Suprapubic skin (tissue), 4 donors: ENCODE measurements at regions not wholly inside any gene's neighbourhood (a gene's known extent, or its start where the extent isn't known, plus 50 kb on each side); places are given as distances from the start of the nearest gene placed in this dataset.

Experiments
- DNase-seq, 2 donors: peaks; one replicate each; pipeline ENCODE4 v3.0.0-alpha.2; 2019; ENCODE audit warnings: low spot score in 2 of 2
- H3K27ac ChIP-seq: fragments of 200-600 bp; sonication (generic); one replicate; pipeline ENCODE4 v1.5.1; 2019
- H3K27me3 ChIP-seq: fragments of 200-600 bp; sonication (generic); one replicate; pipeline ENCODE4 v1.5.1; 2019
- H3K36me3 ChIP-seq: fragments of 200-600 bp; sonication (generic); one replicate; pipeline ENCODE4 v1.5.1; 2019
- H3K4me1 ChIP-seq: fragments of 200-600 bp; sonication (generic); one replicate; pipeline ENCODE4 v1.5.1; 2019
- H3K4me3 ChIP-seq: fragments of 200-600 bp; sonication (generic); one replicate; pipeline ENCODE4 v1.5.1; 2019; ENCODE audit warnings: mild to moderate bottlenecking
- H3K9me3 ChIP-seq: fragments of 200-600 bp; sonication (generic); one replicate; pipeline ENCODE4 v1.5.1; 2019
- EP300 ChIP-seq: sonication (generic); formaldehyde crosslinking; IDR thresholded peaks from one replicate; pipeline ENCODE4 v1.6.1; 2017; ENCODE audit warnings: antibody characterized with exemption
- POLR2A ChIP-seq, 2 donors: fragments of 450-650 bp; IDR thresholded peaks; one replicate each; pipeline ENCODE4 v1.6.1; 2017; ENCODE audit warnings: antibody characterized with exemption in 2 of 2, mild to moderate bottlenecking in 2 of 2, moderate library complexity in 2 of 2
- POLR2AphosphoS5 ChIP-seq, 3 donors: sonication (generic); formaldehyde crosslinking; IDR thresholded peaks; one replicate each; pipeline ENCODE4 v1.6.1; 2017; ENCODE audit warnings: antibody characterized with exemption in 3 of 3
- WGBS: methylation state at CpG from one replicate; pipeline ENCODE4 v1.1.5; 2018; 5-methylcytosine and 5-hydroxymethylcytosine counted together
- TF ChIP-seq, protein P1 (sequence below), 2 donors: fragments of 200-600 bp in 1 of 2; fragments of 450-650 bp in 1 of 2; sonication (generic) in 1 of 2; IDR thresholded peaks; one replicate each; pipeline ENCODE4 v1.5.1; 2016 to 2019; ENCODE audit warnings: antibody characterized with exemption in 2 of 2, mild to moderate bottlenecking in 1 of 2, moderate library complexity in 1 of 2

DNA sequence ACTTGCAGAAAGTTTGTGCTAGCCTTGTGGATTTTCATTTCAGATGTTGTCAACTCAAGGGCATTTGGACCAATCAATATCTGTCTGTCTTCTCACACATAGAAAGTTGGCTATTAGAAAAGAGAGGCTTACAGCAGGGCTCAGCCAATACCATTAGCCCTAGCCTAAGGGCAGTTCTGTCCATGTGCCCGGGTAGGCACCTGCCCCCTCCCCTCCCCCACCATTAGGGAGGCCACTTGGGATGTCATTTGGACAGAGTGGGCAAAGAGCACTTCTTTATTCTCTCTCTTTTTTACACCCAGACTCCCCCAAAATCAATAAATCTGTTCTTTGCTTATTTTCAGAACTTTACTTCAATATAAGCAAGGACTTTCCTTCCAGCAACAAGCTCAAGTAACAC, 188.5 kb upstream of the MKI67 start:
- Histone ChIP-seq H3K4me3 (no peak overlapping the region), H3K9me3 (no peaks in the 10 kb centered on the region), H3K4me1 (no peaks in the 10 kb centered on the region), H3K27ac (no peak overlapping the region), H3K36me3 (no peaks in the 10 kb centered on the region), H3K27me3 (peaks cover 7% of the 10 kb centered on the region)
- WGBS = 50% methylated on average over 1 of the region's 1 CpG
- no peak for DNase-seq
- no peak for TF ChIP-seq EP300
- TF ChIP-seq, protein P1, sequence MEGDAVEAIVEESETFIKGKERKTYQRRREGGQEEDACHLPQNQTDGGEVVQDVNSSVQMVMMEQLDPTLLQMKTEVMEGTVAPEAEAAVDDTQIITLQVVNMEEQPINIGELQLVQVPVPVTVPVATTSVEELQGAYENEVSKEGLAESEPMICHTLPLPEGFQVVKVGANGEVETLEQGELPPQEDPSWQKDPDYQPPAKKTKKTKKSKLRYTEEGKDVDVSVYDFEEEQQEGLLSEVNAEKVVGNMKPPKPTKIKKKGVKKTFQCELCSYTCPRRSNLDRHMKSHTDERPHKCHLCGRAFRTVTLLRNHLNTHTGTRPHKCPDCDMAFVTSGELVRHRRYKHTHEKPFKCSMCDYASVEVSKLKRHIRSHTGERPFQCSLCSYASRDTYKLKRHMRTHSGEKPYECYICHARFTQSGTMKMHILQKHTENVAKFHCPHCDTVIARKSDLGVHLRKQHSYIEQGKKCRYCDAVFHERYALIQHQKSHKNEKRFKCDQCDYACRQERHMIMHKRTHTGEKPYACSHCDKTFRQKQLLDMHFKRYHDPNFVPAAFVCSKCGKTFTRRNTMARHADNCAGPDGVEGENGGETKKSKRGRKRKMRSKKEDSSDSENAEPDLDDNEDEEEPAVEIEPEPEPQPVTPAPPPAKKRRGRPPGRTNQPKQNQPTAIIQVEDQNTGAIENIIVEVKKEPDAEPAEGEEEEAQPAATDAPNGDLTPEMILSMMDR (IDR thresholded peaks at IDR 0.05) = no peak
- no peak for TF ChIP-seq POLR2A (IDR thresholded peaks at IDR 0.05)
- TF ChIP-seq POLR2AphosphoS5 (IDR thresholded peaks at IDR 0.05) = no peak

DNA sequence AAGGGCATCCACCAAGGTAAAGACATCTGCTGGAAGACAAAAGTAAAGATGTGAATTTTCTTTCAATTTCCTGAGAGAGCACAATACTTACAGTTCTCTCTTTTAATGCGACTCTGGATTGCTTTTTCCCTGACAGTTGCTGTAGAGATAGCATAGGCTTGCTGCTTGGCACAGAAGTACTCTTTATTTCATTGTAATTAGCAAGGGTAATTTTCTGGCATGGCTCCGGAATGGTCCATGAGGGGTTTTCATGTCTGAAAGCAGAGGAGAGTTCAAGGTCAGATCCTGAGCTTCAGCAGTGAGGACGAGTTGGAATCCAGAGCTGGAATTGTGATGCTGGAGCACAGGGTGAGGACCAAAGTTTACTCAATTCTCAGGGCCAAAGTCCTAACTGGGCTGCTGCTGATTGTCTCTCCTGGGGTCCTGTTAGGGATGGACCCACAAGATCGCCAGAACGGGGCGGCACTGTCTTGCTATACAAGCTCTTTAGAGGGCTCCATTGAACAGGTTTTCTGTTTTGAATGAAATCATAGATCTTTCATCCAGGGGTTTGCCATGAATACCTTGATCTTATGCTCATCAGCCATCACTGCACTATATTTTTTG, 190.0 kb upstream of the MKI67 start:
- TF ChIP-seq, protein P1 (IDR thresholded peaks at IDR 0.05) = no peak
- TF ChIP-seq EP300 = no peak
- no peak for TF ChIP-seq POLR2A (IDR thresholded peaks at IDR 0.05)
- no peak for TF ChIP-seq POLR2AphosphoS5 (IDR thresholded peaks at IDR 0.05)
- WGBS = 81% methylated on average over 6 of the region's 6 CpGs
- no peak for DNase-seq

DNA sequence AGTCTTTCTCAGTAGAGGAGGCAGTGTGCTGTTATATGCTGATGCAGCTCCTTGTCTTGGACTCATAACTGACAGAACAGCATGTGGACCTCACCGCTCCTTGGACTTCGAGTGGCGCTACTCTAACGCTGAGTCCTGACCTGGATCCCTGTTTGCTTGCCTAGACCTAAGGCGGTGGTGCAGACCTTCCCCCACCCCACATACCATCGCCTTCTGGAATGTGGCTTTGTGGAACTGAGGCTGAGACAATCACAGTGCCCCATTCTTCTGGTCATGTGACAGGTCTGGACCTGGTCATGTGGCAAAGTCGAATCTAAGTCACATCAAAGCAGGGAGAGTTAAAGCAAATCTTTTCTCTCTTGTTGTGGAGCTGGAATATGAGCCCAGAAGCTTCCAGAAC, 190.7 kb upstream of the MKI67 start:
- Histone ChIP-seq H3K4me3 (no peak overlapping the region), H3K27me3 (peaks cover 7% of the 10 kb centered on the region), H3K36me3 (no peaks in the 10 kb centered on the region), H3K9me3 (no peaks in the 10 kb centered on the region), H3K27ac (no peak overlapping the region), H3K4me1 (no peaks in the 10 kb centered on the region)
- WGBS = 75% methylated on average over 6 of the region's 7 CpGs
- TF ChIP-seq, protein P1 (IDR thresholded peaks at IDR 0.05) = no peak
- TF ChIP-seq POLR2A (IDR thresholded peaks at IDR 0.05) = no peak
- TF ChIP-seq POLR2AphosphoS5 (IDR thresholded peaks at IDR 0.05) = no peak
- no peak for TF ChIP-seq EP300
- DNase-seq = no peak

More for the DNA sequence above, 190.0 kb upstream of the MKI67 start:
- H3K9me3 ChIP-seq = no peaks in the 10 kb centered on the region
- no peak overlapping the region for H3K27ac ChIP-seq
- H3K4me1 ChIP-seq = no peaks in the 10 kb centered on the region
- peaks cover 7% of the 10 kb centered on the region for H3K27me3 ChIP-seq
- H3K4me3 ChIP-seq = no peak overlapping the region
- no peaks in the 10 kb centered on the region for H3K36me3 ChIP-seq

DNA sequence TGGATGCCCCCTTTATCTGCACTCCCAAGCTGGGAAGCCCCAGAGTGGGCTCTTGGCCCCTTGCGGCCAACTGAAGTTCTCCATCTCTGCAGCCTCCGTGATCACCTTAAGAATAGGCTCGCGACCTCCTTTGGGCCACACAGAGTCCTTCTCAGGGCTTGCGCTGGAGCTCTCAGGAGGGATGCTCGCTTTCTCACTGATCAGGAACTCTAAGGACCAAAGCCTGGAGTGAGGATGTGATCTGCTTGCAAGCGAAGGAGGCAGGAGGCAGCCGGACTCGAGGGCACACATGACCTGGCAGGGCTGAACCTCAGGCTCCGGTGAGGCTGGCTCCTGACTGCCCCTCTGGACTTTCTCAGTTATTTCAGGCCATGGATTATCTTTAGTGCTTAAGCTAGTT, 192.1 kb upstream of the MKI67 start:
- TF ChIP-seq POLR2A (IDR thresholded peaks at IDR 0.05) (no peak), EP300 (no peak), POLR2AphosphoS5 (IDR thresholded peaks at IDR 0.05) (no peak)
- TF ChIP-seq, protein P1 (IDR thresholded peaks at IDR 0.05) = no peak
- H3K27ac ChIP-seq = no peak overlapping the region
- no peaks in the 10 kb centered on the region for H3K9me3 ChIP-seq
- H3K4me3 ChIP-seq = no peak overlapping the region
- no peaks in the 10 kb centered on the region for H3K36me3 ChIP-seq
- WGBS = 92% methylated on average over 6 of the region's 10 CpGs
- no peaks in the 10 kb centered on the region for H3K4me1 ChIP-seq
- H3K27me3 ChIP-seq = peaks cover 7% of the 10 kb centered on the region
- DNase-seq = no peak

DNA sequence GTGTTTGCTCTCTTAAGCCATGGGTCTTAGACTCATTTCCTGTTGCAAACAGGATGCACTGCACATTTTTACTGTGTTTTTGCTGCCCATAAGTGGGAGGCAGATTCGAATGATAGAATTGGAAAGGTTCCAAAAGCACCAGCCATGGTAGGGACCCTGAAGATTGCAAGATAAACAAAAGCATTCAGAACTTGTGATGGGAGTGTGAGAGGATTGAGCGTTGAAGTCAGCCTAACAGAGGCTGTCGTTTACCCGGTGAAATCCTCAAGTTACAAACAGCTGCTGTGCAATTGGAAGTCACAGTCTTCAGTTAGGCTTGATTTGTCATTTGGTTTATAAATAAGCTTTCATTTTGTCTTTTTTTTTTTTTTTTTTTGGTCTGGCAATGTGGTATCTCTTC, 192.7 kb upstream of the MKI67 start:
- WGBS = 63% methylated on average over 4 of the region's 4 CpGs
- TF ChIP-seq POLR2A (IDR thresholded peaks at IDR 0.05) (no peak), POLR2AphosphoS5 (IDR thresholded peaks at IDR 0.05) (no peak), EP300 (no peak)
- TF ChIP-seq, protein P1 (IDR thresholded peaks at IDR 0.05) = no peak
- Histone ChIP-seq H3K9me3 (no peaks in the 10 kb centered on the region), H3K4me1 (no peaks in the 10 kb centered on the region), H3K4me3 (no peak overlapping the region), H3K36me3 (no peaks in the 10 kb centered on the region), H3K27ac (no peak overlapping the region), H3K27me3 (peaks cover 7% of the 10 kb centered on the region)
- DNase-seq = no peak
